IPS-18a (cell line): ENCODE measurements at regions not wholly inside any gene's neighbourhood (a gene's known extent, or its start where the extent isn't known, plus 50 kb on each side); places are given as distances from the start of the nearest gene placed in this dataset.

Source experiments
- H3K27ac ChIP-seq: one replicate; pipeline ENCODE4 v1.5.1; 2013; ENCODE audit warnings: low read length
- H3K27me3 ChIP-seq: one replicate; pipeline ENCODE4 v1.6.1; 2013; ENCODE audit warnings: mild to moderate bottlenecking, low read length; ENCODE audit not compliant: control insufficient read depth, insufficient read depth
- H3K36me3 ChIP-seq: one replicate; pipeline ENCODE4 v1.6.1; 2013; ENCODE audit warnings: low read depth, low read length; ENCODE audit not compliant: control insufficient read depth
- H3K4me1 ChIP-seq: one replicate; pipeline ENCODE4 v1.6.1; 2013; ENCODE audit warnings: low read depth, low read length; ENCODE audit not compliant: control insufficient read depth
- H3K4me3 ChIP-seq: one replicate; pipeline ENCODE4 v1.5.1; 2013; ENCODE audit warnings: low read length
- H3K9ac ChIP-seq: one replicate; pipeline ENCODE4 v1.6.1; 2013; ENCODE audit warnings: mild to moderate bottlenecking, low read length, moderate library complexity
- H3K9me3 ChIP-seq: one replicate; pipeline ENCODE4 v1.6.1; 2013; ENCODE audit warnings: low read depth, low read length; ENCODE audit not compliant: control insufficient read depth

DNA sequence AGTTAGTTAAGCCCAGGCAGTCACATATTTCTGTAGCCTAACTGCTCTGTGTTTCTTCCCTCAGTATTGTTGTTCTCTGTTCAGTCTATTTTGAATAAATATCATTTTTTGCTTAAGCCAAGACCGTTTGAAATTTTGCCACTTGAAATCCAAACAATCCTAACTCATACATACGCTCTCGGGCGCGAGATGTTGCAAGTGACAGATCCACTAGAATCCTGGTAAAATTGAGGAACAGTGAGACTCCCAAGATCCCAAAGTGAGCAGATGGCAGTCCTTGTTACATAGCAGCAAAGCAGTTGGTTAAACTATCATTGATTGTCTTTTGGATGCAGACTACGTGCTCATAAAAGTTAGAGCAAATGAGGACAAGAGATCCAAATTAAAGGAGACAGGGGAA lies 625.4 kb downstream of the TBL1XR1 start:
- H3K9ac ChIP-seq, result no peak overlapping the region
- no peaks in the 10 kb centered on the region for H3K27me3 ChIP-seq
- H3K36me3 ChIP-seq, result no peaks in the 10 kb centered on the region
- no peak overlapping the region for H3K4me3 ChIP-seq
- H3K27ac ChIP-seq, result no peak overlapping the region
- H3K9me3 ChIP-seq, result no peaks in the 10 kb centered on the region
- H3K4me1 ChIP-seq, result peaks cover 3% of the 10 kb centered on the region

GRCh38 chr3:176570992-176571391 lies 626.3 kb downstream of the TBL1XR1 start:
- no peak overlapping the region for H3K4me3 ChIP-seq
- H3K9me3 ChIP-seq, result no peaks in the 10 kb centered on the region
- no peaks in the 10 kb centered on the region for H3K36me3 ChIP-seq
- H3K27ac ChIP-seq, result no peak overlapping the region
- H3K27me3 ChIP-seq, result no peaks in the 10 kb centered on the region
- peaks cover 8% of the 10 kb centered on the region for H3K4me1 ChIP-seq
- H3K9ac ChIP-seq, result no peak overlapping the region

GRCh38 chr3:176568189-176568588 lies 629.1 kb downstream of the TBL1XR1 start:
- Histone ChIP-seq H3K27ac (no peak overlapping the region), H3K4me1 (peaks cover 8% of the 10 kb centered on the region), H3K9ac (no peak overlapping the region), H3K36me3 (no peaks in the 10 kb centered on the region), H3K27me3 (no peaks in the 10 kb centered on the region), H3K9me3 (no peaks in the 10 kb centered on the region), H3K4me3 (no peak overlapping the region)

DNA sequence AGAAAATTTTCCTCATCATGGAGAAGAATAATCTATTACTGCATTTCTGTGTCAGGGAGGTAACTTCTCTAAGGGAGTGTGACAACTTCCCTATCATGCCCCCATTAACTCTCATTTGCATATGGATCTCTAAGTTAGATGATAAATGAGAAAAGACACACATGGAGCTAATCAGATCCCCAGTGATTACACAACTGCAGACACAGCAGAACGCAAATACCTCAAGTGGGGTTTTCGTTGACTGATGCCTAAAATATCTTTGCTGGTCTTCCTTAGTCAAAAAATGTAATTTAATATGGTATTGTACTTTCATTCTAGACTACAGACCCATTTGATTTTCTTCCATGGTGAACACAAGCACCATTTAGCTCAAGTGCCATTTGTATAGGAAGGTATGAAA lies 630.5 kb downstream of the TBL1XR1 start:
- Histone ChIP-seq H3K27ac (no peak overlapping the region), H3K36me3 (no peaks in the 10 kb centered on the region), H3K4me3 (no peak overlapping the region), H3K27me3 (no peaks in the 10 kb centered on the region), H3K9ac (no peak overlapping the region), H3K9me3 (no peaks in the 10 kb centered on the region), H3K4me1 (peaks cover 16% of the 10 kb centered on the region)

DNA sequence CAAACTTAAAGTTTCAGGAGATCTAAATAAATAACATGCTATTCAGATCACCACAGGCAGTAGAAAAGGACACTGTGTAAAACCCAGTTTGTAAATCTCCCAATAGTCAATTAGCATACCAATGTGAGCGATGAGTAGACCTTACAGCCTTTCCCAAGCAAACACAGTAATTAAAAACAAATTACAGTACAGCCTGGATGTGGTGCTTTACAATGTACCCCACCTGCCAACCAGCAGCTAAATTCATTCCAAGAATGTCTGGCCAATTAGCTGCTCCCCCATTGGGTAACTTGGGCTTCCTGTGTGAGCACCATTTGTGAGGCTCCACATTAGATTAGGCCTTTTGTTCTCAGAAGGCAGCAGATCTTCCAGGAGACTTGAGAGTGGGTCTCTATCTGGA lies 635.0 kb downstream of the TBL1XR1 start:
- H3K27ac ChIP-seq, result no peak overlapping the region
- H3K27me3 ChIP-seq, result no peaks in the 10 kb centered on the region
- no peak overlapping the region for H3K9ac ChIP-seq
- peak overlapping the region; percentile 13 for H3K4me3 ChIP-seq
- peaks cover 16% of the 10 kb centered on the region for H3K4me1 ChIP-seq
- H3K36me3 ChIP-seq, result no peaks in the 10 kb centered on the region
- H3K9me3 ChIP-seq, result no peaks in the 10 kb centered on the region

- Histone ChIP-seq H3K4me3 (no peak overlapping the region), H3K4me1 (peaks cover 12% of the 10 kb centered on the region), H3K9me3 (no peaks in the 10 kb centered on the region), H3K27me3 (no peaks in the 10 kb centered on the region), H3K27ac (no peak overlapping the region), H3K36me3 (no peaks in the 10 kb centered on the region), H3K9ac (no peak overlapping the region)
Measured at GRCh38 chr3:176561826-176562225, 635.5 kb downstream of the TBL1XR1 start.

DNA sequence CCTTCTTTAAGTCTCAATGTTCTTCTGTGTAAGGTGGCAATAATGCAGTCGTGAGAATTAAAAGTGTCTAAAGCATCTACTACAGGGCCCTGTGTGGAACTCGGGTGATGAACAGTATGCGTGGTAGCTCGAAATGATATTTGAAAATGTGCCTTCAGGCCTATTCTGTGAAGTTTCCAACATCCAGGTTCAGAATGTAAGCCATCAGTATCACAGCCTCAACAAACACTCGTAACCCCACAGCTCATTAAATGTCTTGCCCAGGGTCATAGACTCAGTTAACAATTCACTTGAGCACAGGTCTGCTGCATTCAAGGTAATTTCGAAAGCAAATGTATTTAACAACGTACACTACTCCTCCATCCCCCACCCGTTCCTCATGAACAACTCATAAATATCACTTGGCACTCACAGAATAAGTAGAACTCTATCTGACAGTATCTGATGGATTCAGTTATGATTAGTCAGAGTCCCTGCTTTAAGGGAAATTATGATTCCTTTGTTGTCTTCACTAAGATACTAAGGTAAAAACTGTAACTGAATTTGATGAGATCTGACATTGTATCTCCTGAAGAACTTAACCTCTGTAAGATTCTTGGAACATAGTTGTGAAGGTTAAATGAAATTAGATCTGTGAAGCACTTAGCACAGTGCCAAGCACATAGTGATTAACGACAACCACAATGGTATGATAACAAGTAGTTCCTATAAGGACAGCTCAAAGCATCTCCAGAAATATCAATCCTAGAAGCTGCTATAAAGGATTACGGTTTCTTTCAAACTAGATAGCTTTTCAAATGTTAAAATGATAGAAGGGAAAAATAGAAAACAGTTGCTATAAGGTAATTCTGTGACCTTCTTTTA lies 642.3 kb downstream of the TBL1XR1 start:
- Histone ChIP-seq H3K4me1 (no peaks in the 10 kb centered on the region), H3K9me3 (no peaks in the 10 kb centered on the region), H3K36me3 (no peaks in the 10 kb centered on the region), H3K4me3 (no peak overlapping the region), H3K27me3 (no peaks in the 10 kb centered on the region), H3K9ac (no peak overlapping the region), H3K27ac (no peak overlapping the region)

GRCh38 chr3:176554264-176554663 lies 643.0 kb downstream of the TBL1XR1 start:
- no peaks in the 10 kb centered on the region for H3K27me3 ChIP-seq
- H3K27ac ChIP-seq, result no peak overlapping the region
- H3K4me3 ChIP-seq, result no peak overlapping the region
- H3K9me3 ChIP-seq, result no peaks in the 10 kb centered on the region
- H3K4me1 ChIP-seq, result no peaks in the 10 kb centered on the region
- H3K36me3 ChIP-seq, result no peaks in the 10 kb centered on the region
- no peak overlapping the region for H3K9ac ChIP-seq

DNA sequence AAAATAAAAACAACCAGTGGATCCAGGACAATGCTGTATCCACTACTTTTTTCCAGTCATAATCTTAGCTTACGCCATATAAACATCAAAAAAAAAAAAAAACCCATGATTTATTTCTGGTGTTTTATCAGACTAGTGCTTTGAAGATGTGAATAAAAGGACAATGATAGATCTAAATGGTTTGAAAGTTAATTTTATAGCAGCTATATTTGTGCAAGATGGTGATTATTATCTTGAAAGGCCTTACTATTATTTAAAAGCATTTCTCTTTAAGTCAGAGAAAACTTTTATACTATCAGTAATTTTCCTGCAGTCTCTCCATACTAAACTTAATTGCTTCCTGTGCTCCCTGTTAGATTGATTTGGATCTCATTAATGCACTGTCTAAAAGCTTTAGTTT lies 670.3 kb downstream of the TBL1XR1 start:
- Histone ChIP-seq H3K4me3 (no peak overlapping the region), H3K9ac (no peak overlapping the region), H3K36me3 (no peaks in the 10 kb centered on the region), H3K27me3 (no peaks in the 10 kb centered on the region), H3K9me3 (no peaks in the 10 kb centered on the region), H3K4me1 (peaks cover 28% of the 10 kb centered on the region), H3K27ac (no peak overlapping the region)

DNA sequence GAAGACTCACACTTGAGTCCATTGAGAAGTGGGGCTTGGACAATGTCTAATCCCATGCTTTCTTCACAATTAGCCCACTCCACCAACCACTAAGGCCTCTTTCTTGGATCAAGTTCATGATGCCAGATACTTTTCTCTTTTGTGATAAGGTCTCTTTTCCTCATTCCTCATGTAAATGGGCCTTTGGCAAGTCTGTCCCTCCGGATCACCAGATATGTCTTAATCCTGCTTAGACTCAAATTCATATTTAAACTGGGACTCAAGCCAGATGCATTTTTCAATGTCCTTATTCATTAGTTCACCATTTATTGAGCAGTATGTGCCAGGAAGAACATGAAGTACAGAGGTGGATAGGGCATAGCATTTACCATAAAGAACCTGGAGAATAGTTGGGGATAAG lies 671.1 kb downstream of the TBL1XR1 start:
- no peak overlapping the region for H3K27ac ChIP-seq

DNA sequence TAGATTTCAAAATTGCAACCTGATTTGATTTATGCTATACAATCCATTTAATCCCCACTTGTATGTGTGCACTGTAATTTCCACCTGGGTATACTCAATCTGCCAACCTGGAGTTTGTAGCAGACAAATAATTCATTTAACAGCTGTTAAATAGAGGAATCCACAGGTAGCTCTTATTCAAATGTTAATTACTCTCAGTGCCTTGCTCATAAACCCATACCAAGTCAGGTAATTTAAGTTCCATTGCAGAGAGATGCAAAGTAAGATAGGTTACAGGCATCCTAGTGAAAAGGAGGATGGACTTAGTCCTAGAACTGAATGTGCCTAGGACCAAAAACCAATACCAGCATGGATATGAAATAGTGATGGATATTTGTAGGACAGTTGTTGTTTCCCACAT lies 674.2 kb downstream of the TBL1XR1 start:
- Histone ChIP-seq H3K4me1 (peaks cover 35% of the 10 kb centered on the region), H3K36me3 (no peaks in the 10 kb centered on the region), H3K27me3 (no peaks in the 10 kb centered on the region), H3K9ac (no peak overlapping the region), H3K9me3 (no peaks in the 10 kb centered on the region), H3K27ac (no peak overlapping the region), H3K4me3 (no peak overlapping the region)

More for the DNA sequence above, 671.1 kb downstream of the TBL1XR1 start:
- Histone ChIP-seq H3K9me3 (no peaks in the 10 kb centered on the region), H3K36me3 (no peaks in the 10 kb centered on the region), H3K27me3 (no peaks in the 10 kb centered on the region), H3K4me3 (no peak overlapping the region), H3K9ac (no peak overlapping the region), H3K4me1 (peaks cover 35% of the 10 kb centered on the region)

DNA sequence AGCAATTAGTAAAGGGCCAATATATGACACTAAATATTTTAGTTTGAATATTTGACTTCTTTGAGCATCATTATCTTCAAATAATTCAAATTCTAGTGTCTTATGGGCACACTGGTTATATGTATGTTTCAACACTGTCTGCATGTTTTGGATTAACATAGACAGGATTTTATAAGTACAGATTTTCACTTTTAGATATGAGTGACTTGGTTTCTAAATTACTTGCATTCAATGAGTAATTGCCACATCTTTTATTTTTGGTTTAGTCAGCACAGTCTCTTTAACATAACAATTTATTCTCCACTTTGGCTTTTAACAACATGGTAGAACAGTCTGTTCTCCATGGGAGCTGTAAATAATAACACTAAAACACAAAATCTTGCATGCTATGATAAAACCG lies 674.8 kb downstream of the TBL1XR1 start:
- Histone ChIP-seq H3K4me1 (peaks cover 30% of the 10 kb centered on the region), H3K27me3 (no peaks in the 10 kb centered on the region), H3K4me3 (no peak overlapping the region), H3K27ac (no peak overlapping the region), H3K36me3 (no peaks in the 10 kb centered on the region), H3K9ac (no peak overlapping the region), H3K9me3 (no peaks in the 10 kb centered on the region)
